K562 (cell line): ENCODE measurements at regions not wholly inside any gene's neighbourhood (a gene's known extent, or its start where the extent isn't known, plus 50 kb on each side); places are given as distances from the start of the nearest gene placed in this dataset.

Experiments
- CBFA2T2 ChIP-seq: fragments of 450-650 bp; conservative IDR thresholded peaks from 2 replicates; pipeline ENCODE4 v1.6.1; 2017; ENCODE audit warnings: mild to moderate bottlenecking
- CTCF ChIP-seq, 3 experiments: IDR thresholded peaks in 2 of 3; conservative IDR thresholded peaks in 1 of 3; 2 replicates each; pipeline ENCODE4 v1.5.1; 2011 to 2012; ENCODE audit warnings: low read length in 3 of 3, mild to moderate bottlenecking in 3 of 3, control low read depth in 2 of 3, improper control_type of control experiment in 1 of 3, inconsistent platforms in 1 of 3, low read depth in 1 of 3, mixed read lengths in 1 of 3, moderate library complexity in 1 of 3; ENCODE audit not compliant: insufficient read depth in 2 of 3
- E2F1 ChIP-seq: sonication (generic); formaldehyde crosslinking; IDR thresholded peaks from 2 replicates; pipeline ENCODE4 v1.8.1; 2023; ENCODE audit warnings: mild to moderate bottlenecking, missing genetic modification reagents, moderate library complexity
- NRF1 ChIP-seq, 2 experiments: fragments of 450-650 bp; IDR thresholded peaks in 1 of 2; conservative IDR thresholded peaks in 1 of 2; 2 replicates each; pipeline ENCODE4 v1.6.1; 2014; ENCODE audit warnings: mild to moderate bottlenecking in 2 of 2
- TF ChIP-seq, protein P1 (sequence below): sonication (generic); formaldehyde crosslinking; IDR thresholded peaks from 2 replicates; pipeline ENCODE4 v1.9.0; 2022; ENCODE audit warnings: mild to moderate bottlenecking, missing genetic modification reagents

DNA sequence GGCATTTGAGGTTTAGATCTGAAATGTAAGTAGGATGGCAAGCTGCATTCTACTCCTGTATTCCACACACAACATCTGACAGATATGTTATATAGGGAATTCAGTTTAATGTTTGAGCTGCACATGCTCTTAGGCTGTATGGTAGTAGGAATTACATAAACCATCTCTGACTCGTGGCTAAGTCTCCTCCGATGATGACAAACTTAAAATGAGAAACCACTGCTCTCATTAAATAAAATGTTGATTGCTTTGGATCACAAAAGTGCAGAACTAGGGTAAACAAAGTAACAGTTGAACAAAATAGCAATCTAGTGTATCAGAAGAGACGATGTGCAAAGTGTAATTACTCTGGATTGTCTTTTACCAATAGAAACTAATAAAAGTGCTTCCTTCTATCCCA lies 50.1 kb upstream of the WDR75 start:
- no peak for TF ChIP-seq CTCF (IDR thresholded peaks at IDR 0.05 in 2 of 3, conservative IDR thresholded peaks at IDR 0.05 in 1 of 3; ENCODE audit: insufficient read depth in 2 of 3, low read depth in 1 of 3, low read length in 3 of 3)
- TF ChIP-seq, protein P1, sequence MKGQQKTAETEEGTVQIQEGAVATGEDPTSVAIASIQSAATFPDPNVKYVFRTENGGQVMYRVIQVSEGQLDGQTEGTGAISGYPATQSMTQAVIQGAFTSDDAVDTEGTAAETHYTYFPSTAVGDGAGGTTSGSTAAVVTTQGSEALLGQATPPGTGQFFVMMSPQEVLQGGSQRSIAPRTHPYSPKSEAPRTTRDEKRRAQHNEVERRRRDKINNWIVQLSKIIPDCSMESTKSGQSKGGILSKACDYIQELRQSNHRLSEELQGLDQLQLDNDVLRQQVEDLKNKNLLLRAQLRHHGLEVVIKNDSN (CRISPR knock-in tag) = no peak
- no peak for TF ChIP-seq E2F1
- TF ChIP-seq CBFA2T2 = no peak
- TF ChIP-seq NRF1 (conservative IDR thresholded peaks at IDR 0.05 in 1 of 2, IDR thresholded peaks at IDR 0.05 in 1 of 2) = no peak
